ENCODE measurements at regions not wholly inside any gene's neighbourhood (a gene's known extent, or its start where the extent isn't known, plus 50 kb on each side); places are given as distances from the start of the nearest gene placed in this dataset.
"Not testable (repeated sequence)": the region's sequence is repeated elsewhere in the genome, so short reads cannot be mapped to it uniquely, and the experiment has no call there.

DNA sequence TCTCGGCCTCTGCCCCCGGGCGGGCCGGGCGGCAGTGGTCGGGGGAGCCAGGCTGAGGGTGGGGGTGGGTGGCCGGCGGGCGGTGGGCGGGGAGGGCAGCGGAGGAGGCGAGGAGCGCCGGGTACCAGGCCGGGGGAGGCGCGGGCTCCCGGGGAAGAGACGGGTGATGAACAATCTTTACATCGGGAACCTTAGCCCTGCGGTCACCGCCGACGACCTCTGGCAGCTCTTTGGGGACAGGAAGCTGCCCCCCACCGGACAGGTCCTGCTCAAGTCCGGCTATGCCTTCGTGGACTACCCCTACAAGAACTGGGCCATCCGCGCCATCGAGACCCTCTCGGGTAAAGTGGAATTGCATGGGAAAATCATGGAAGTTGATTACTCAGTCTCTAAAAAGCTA is 112.5 kb downstream of the NBPF12 start:
- in situ Hi-C loops (cut with HindIII; ENCODE audit: low pct_unique_long_range_greater_than_20kb, low sequenced_read_pairs), result no loop called here
- ChIA-PET POLR2A (no interaction called here), CTCF (no interaction called here)
- Histone ChIP-seq H3K4me3 (ENCODE audit: low read depth in 2 of 2, low read length in 2 of 2) (no peak overlapping the region), H3K27ac (ENCODE audit: low read length) (no peak overlapping the region), H3K9me3 (ENCODE audit: control insufficient read depth, insufficient read depth, low read depth, low read length) (no peaks in the 10 kb centered on the region), H3K27me3 (ENCODE audit: control insufficient read depth, insufficient read depth, low read length) (no peaks in the 10 kb centered on the region; the same call in none of the 2 replicates), H3K4me1 (ENCODE audit: control insufficient read depth, insufficient read depth, low read length) (no peaks in the 10 kb centered on the region), H3K36me3 (ENCODE audit: control insufficient read depth, insufficient read depth, low read length) (no peaks in the 10 kb centered on the region)
- DNase-seq (ENCODE audit: low read depth, low spot score), result no peak
- no TSS peak for BruUV-seq (replicated peaks)
- no peak for ATAC-seq
- TF ChIP-seq, protein P1, sequence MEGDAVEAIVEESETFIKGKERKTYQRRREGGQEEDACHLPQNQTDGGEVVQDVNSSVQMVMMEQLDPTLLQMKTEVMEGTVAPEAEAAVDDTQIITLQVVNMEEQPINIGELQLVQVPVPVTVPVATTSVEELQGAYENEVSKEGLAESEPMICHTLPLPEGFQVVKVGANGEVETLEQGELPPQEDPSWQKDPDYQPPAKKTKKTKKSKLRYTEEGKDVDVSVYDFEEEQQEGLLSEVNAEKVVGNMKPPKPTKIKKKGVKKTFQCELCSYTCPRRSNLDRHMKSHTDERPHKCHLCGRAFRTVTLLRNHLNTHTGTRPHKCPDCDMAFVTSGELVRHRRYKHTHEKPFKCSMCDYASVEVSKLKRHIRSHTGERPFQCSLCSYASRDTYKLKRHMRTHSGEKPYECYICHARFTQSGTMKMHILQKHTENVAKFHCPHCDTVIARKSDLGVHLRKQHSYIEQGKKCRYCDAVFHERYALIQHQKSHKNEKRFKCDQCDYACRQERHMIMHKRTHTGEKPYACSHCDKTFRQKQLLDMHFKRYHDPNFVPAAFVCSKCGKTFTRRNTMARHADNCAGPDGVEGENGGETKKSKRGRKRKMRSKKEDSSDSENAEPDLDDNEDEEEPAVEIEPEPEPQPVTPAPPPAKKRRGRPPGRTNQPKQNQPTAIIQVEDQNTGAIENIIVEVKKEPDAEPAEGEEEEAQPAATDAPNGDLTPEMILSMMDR (IDR thresholded peaks at IDR 0.05), result no peak
- no peak for TF ChIP-seq SIN3A (IDR thresholded peaks at IDR 0.05; ENCODE audit: borderline replicate concordance, insufficient read depth, low read depth, low read length)
- no peak for TF ChIP-seq TCF7L2 (IDR thresholded peaks at IDR 0.05; ENCODE audit: low read depth, low read length)
- TF ChIP-seq, protein P2, sequence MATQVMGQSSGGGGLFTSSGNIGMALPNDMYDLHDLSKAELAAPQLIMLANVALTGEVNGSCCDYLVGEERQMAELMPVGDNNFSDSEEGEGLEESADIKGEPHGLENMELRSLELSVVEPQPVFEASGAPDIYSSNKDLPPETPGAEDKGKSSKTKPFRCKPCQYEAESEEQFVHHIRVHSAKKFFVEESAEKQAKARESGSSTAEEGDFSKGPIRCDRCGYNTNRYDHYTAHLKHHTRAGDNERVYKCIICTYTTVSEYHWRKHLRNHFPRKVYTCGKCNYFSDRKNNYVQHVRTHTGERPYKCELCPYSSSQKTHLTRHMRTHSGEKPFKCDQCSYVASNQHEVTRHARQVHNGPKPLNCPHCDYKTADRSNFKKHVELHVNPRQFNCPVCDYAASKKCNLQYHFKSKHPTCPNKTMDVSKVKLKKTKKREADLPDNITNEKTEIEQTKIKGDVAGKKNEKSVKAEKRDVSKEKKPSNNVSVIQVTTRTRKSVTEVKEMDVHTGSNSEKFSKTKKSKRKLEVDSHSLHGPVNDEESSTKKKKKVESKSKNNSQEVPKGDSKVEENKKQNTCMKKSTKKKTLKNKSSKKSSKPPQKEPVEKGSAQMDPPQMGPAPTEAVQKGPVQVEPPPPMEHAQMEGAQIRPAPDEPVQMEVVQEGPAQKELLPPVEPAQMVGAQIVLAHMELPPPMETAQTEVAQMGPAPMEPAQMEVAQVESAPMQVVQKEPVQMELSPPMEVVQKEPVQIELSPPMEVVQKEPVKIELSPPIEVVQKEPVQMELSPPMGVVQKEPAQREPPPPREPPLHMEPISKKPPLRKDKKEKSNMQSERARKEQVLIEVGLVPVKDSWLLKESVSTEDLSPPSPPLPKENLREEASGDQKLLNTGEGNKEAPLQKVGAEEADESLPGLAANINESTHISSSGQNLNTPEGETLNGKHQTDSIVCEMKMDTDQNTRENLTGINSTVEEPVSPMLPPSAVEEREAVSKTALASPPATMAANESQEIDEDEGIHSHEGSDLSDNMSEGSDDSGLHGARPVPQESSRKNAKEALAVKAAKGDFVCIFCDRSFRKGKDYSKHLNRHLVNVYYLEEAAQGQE (IDR thresholded peaks at IDR 0.05; ENCODE audit: insufficient read depth in 1 of 2, low read depth in 2 of 2, low read length in 1 of 2), result no peak
- TF ChIP-seq POLR2AphosphoS5 (IDR thresholded peaks at IDR 0.05; ENCODE audit: low read depth, low read length), result no peak
- intact Hi-C loops (cut with micrococcal nuclease; ENCODE audit: unreplicated experiment), result no loop called here

DNA sequence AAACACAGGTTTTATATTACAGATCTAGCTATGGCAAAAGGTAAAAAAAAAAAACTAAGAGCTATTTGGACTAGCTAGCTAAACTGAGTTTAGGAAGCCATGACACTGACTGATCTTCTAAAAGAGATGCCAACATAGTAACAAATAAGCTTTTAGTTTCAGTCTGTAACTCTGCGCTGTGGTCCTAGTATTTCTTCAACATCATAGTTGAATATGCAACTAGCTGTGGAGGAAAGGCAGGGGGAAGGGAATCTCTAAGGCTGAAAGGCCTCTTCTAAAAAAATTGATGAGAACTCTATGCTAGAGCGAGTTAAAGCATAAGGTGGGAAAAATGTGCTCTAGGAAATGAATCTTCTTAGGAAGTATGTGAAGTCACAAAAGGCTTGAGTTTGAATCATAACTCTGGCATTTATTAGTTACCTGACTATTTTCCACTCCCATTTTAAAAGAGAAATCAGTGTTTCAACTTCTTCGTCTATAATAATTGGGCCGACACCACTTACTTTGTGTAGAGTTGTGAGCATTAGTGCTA is 108.8 kb downstream of the NBPF12 start:
- H3K36me3 ChIP-seq (ENCODE audit: control insufficient read depth, insufficient read depth, low read length); BruUV-seq (replicated peaks); CTCF ChIA-PET; DNase-seq (ENCODE audit: low read depth, low spot score); intact Hi-C loops (cut with micrococcal nuclease; ENCODE audit: unreplicated experiment); H3K4me1 ChIP-seq (ENCODE audit: control insufficient read depth, insufficient read depth, low read length); in situ Hi-C loops (cut with HindIII; ENCODE audit: low pct_unique_long_range_greater_than_20kb, low sequenced_read_pairs); POLR2A ChIA-PET; H3K27ac ChIP-seq (ENCODE audit: low read length); H3K27me3 ChIP-seq (ENCODE audit: control insufficient read depth, insufficient read depth, low read length); H3K9me3 ChIP-seq (ENCODE audit: control insufficient read depth, insufficient read depth, low read depth, low read length); ATAC-seq; H3K4me3 ChIP-seq (ENCODE audit: low read depth in 2 of 2, low read length in 2 of 2): not testable (repeated sequence)

GRCh38 chr1:147046189-147046862 is 108.2 kb downstream of the NBPF12 start:
- BruUV-seq (replicated peaks), result no TSS peak
- TF ChIP-seq, protein P2 (IDR thresholded peaks at IDR 0.05; ENCODE audit: insufficient read depth in 1 of 2, low read depth in 2 of 2, low read length in 1 of 2), result no peak
- TF ChIP-seq, protein P1 (IDR thresholded peaks at IDR 0.05), result no peak
- TF ChIP-seq TCF7L2 (IDR thresholded peaks at IDR 0.05; ENCODE audit: low read depth, low read length) (no peak), SIN3A (IDR thresholded peaks at IDR 0.05; ENCODE audit: borderline replicate concordance, insufficient read depth, low read depth, low read length) (no peak), POLR2AphosphoS5 (IDR thresholded peaks at IDR 0.05; ENCODE audit: low read depth, low read length) (no peak)
- Histone ChIP-seq H3K36me3 (ENCODE audit: control insufficient read depth, insufficient read depth, low read length) (no peaks in the 10 kb centered on the region), H3K9me3 (ENCODE audit: control insufficient read depth, insufficient read depth, low read depth, low read length) (no peaks in the 10 kb centered on the region), H3K27ac (ENCODE audit: low read length) (no peak overlapping the region), H3K4me1 (ENCODE audit: control insufficient read depth, insufficient read depth, low read length) (no peaks in the 10 kb centered on the region), H3K27me3 (ENCODE audit: control insufficient read depth, insufficient read depth, low read length) (peaks cover 5% of the 10 kb centered on the region), H3K4me3 (ENCODE audit: low read depth in 2 of 2, low read length in 2 of 2) (no peak overlapping the region)
- CTCF ChIA-PET, result no interaction called here
- intact Hi-C loops (cut with micrococcal nuclease; ENCODE audit: unreplicated experiment) (no loop called here), in situ Hi-C loops (cut with HindIII; ENCODE audit: low pct_unique_long_range_greater_than_20kb, low sequenced_read_pairs) (no loop called here)
- ATAC-seq (no peak), DNase-seq (ENCODE audit: low read depth, low spot score) (no peak)
- POLR2A ChIA-PET, result no interaction called here

Data from Panc1 (cell line).